SU-DHL-6 (cell line): ENCODE measurements at regions not wholly inside any gene's neighbourhood (a gene's known extent, or its start where the extent isn't known, plus 50 kb on each side); places are given as distances from the start of the nearest gene placed in this dataset.

Experiments used
- CTCF ChIP-seq: fragments of 200-600 bp; sonication (generic); IDR thresholded peaks from one replicate; pipeline ENCODE4 v1.5.1; 2017; ENCODE audit warnings: antibody characterized with exemption, mild to moderate bottlenecking, low read length, moderate library complexity; ENCODE audit not compliant: insufficient read depth, poor library complexity, severe bottlenecking
- EZH2phosphoT487 ChIP-seq: fragments of 200-600 bp; sonication (generic), shearing (Covaris generic); conservative IDR thresholded peaks from 2 replicates; pipeline ENCODE4 v1.6.1; 2018; ENCODE audit warnings: mild to moderate bottlenecking, antibody characterized with exemption, low read length, moderate library complexity, mixed read lengths

GRCh38 chr3:104935613-104936012, 431.1 kb upstream of the ALCAM start:
- no peak for TF ChIP-seq CTCF
- no peak for TF ChIP-seq EZH2phosphoT487
